GM06990 (cell line): ENCODE measurements at regions not wholly inside any gene's neighbourhood (a gene's known extent, or its start where the extent isn't known, plus 50 kb on each side); places are given as distances from the start of the nearest gene placed in this dataset.

ENCODE experiments used
- DNase-seq: peaks from one replicate; pipeline ENCODE4 v3.0.0-alpha.2; 2011; ENCODE audit not compliant: insufficient read length; ENCODE audit errors: extremely low read depth
- H3K27me3 ChIP-seq: replicated peaks from 2 replicates; pipeline ENCODE4 v1.6.0; 2011; ENCODE audit warnings: low read length; ENCODE audit not compliant: control insufficient read depth, insufficient read depth
- H3K36me3 ChIP-seq: 2 replicates; pipeline ENCODE4 v1.5.1; 2011; ENCODE audit warnings: low read length; ENCODE audit not compliant: control insufficient read depth, insufficient read depth
- H3K4me3 ChIP-seq: replicated peaks from 2 replicates; pipeline ENCODE4 v1.5.1; 2011; ENCODE audit warnings: low read depth, mild to moderate bottlenecking, control low read depth, low read length
- TF ChIP-seq, protein P1 (sequence below): IDR thresholded peaks from 2 replicates; pipeline ENCODE4 v1.5.1; 2011; ENCODE audit warnings: low read length, control low read depth, mild to moderate bottlenecking, inconsistent platforms; ENCODE audit not compliant: insufficient read depth, poor library complexity, severe bottlenecking

DNA sequence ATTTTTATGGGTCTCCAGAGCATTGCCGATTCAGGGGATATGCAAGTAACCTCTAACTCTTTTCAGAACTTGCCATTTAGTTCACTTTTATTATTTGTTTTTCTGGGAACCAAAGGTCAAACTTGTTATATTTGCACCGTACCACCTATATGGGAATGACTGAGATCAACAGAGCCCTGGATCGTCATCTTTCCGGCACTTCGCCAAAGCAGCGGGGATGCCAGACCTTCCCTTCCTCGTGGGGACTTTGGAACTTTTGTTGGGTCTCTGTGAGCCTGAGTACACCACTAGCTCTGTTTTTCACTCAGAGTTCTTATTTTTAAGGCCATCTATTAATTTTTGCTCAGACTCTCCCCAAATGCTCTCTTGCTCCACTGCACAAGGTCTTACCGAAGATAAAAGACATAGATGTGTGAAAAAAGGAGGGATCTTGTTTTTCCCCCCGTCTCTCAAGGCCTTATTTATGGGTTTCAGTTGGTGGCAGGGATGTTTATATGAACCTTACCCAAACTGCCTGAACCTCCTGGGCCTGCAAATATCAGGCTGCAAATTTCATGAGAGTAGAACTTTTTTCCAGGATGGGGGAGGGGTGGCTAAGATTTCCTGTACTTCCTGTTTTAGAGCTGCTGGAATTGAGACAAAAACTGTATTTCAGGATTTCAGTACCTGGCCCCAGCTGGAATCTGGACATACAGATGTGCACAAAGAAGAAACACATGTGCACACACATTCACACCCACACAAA lies 350.3 kb downstream of the HRH4 start:
- TF ChIP-seq, protein P1, sequence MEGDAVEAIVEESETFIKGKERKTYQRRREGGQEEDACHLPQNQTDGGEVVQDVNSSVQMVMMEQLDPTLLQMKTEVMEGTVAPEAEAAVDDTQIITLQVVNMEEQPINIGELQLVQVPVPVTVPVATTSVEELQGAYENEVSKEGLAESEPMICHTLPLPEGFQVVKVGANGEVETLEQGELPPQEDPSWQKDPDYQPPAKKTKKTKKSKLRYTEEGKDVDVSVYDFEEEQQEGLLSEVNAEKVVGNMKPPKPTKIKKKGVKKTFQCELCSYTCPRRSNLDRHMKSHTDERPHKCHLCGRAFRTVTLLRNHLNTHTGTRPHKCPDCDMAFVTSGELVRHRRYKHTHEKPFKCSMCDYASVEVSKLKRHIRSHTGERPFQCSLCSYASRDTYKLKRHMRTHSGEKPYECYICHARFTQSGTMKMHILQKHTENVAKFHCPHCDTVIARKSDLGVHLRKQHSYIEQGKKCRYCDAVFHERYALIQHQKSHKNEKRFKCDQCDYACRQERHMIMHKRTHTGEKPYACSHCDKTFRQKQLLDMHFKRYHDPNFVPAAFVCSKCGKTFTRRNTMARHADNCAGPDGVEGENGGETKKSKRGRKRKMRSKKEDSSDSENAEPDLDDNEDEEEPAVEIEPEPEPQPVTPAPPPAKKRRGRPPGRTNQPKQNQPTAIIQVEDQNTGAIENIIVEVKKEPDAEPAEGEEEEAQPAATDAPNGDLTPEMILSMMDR: no peak
- DNase-seq: no peak
- H3K4me3 ChIP-seq: no peak overlapping the region

DNA sequence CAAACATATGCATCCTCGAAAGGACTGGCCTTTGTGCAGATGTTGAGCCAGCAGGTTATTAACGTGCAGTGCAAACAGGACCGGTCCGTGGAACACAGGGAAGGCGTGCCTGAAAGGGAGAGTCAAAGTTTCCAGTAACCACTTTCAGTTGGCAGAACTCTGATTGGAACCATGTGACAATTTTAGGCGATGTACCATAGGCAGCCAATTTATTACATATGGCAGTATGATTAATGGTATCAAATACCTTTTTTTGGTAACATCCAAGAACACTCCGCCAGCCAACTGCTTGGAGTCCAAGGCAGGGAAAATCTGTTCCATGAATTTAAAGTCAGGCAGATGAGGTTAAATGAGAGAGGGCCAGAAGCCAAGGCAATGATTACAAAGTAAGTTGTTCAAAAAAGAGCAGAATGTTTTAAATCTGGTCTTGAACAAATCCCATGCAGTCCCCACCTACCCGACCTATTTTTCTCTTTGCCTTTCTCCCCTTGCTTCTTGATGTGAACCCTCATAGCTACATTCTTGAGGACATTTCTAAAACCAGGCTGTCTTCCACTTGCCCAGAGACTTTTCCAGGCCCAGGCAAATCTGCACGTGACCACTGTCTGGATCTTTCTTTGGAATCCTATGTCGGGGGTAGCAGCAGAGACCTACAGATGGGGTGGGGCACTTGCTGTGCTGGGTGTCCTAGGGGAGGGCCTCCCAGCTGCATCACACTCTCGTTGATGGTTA lies 351.7 kb downstream of the HRH4 start:
- no peak overlapping the region for H3K4me3 ChIP-seq
- no peaks in the 10 kb centered on the region for H3K36me3 ChIP-seq
- no peak for DNase-seq
- TF ChIP-seq, protein P1: no peak
- no peaks in the 10 kb centered on the region; the same call in 1 of the 2 replicates for H3K27me3 ChIP-seq

More for the DNA sequence above, 350.3 kb downstream of the HRH4 start:
- Histone ChIP-seq H3K27me3 (no peaks in the 10 kb centered on the region; the same call in 1 of the 2 replicates), H3K36me3 (no peaks in the 10 kb centered on the region)

DNA sequence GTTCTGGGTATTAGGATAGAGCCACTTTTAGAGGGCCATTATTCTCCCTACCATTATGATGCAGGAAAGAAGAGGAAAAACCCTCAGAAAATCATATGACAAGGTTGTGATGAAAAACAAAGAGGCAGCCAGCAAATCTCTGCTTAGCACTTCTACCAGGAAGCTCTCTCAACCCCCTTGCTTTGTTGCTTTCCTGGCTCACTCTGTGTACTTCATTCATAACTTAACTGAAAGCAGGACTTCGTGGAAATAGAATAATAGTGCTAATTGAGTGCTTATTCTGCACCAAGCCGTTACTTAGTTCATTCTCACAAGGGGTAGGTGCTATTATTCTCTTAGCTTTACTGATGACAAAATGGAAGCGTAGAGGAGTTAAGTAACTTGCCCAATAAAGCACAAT lies 354.1 kb downstream of the HRH4 start:
- no peak for DNase-seq
- Histone ChIP-seq H3K27me3 (peaks cover 2% of the 10 kb centered on the region), H3K4me3 (no peak overlapping the region), H3K36me3 (no peaks in the 10 kb centered on the region)
- TF ChIP-seq, protein P1: no peak

DNA sequence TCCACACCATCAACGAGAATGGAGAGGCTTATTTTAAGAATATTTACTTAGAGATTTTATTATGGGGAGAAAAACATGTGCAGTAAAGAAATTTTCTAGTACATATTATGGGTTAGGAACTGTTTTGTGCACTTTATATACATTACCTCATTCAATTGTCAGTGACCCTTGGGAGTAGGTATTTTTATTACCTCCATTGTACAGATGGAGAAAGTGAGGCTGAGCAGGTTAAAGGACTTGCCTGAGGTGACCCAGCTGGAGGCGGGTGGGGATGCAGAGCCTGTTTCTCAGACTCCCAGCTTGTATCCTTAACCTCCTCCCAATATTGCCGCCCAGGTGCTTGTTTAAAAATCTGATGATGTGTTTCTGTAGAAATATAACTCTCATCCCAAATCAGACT lies 356.7 kb downstream of the HRH4 start:
- DNase-seq: no peak
- TF ChIP-seq, protein P1: no peak
- H3K36me3 ChIP-seq: no peaks in the 10 kb centered on the region
- H3K4me3 ChIP-seq: no peak overlapping the region
- peaks cover 2% of the 10 kb centered on the region; the same call in 1 of the 2 replicates for H3K27me3 ChIP-seq

DNA sequence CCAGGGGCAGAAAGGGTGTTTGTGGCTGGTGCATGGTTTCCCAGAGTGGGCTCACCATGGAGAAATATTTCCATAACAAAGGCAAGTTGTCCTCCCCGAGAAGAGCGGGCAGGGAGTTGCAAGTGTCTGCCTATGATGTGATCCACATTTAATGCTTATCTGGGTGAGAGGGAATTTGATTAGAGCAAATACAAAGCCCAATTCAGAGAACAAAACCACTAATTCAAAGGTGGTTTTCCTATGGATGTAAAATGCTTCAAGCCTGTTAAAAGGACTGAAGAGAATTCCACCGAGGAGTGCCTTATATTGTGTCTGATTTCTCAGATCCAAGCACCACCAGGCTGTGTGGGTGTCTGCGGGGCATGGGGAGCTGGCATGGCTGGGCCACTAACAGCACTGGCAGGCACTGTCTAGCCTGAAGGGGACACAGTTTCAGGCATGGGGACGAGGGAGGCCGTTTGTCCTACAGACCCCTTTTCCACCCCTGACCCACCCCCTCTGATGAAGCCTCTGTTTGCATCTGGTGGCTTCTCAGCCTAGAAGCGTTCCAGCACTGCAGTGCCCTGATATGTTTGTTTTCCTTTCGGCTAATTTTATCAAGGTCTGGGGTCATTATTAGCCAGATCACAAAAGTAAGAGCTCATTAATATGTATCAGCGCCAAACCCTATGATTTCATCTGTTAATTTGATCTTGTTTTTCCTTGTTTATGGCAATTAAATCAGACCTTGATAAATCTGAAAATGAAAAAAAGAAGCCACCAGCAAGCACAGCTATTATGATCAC lies 357.3 kb downstream of the HRH4 start:
- TF ChIP-seq, protein P1: no peak
- no peak for DNase-seq
- no peak overlapping the region for H3K4me3 ChIP-seq
- H3K27me3 ChIP-seq: peaks cover 2% of the 10 kb centered on the region; the same call in 1 of the 2 replicates
- no peaks in the 10 kb centered on the region for H3K36me3 ChIP-seq
